Retinal pigment epithelial cell (primary cell): ENCODE measurements at regions not wholly inside any gene's neighbourhood (a gene's known extent, or its start where the extent isn't known, plus 50 kb on each side); places are given as distances from the start of the nearest gene placed in this dataset.
"Not testable (repeated sequence)": the region's sequence is repeated elsewhere in the genome, so short reads cannot be mapped to it uniquely, and the experiment has no call there.

ENCODE experiments used
- DNase-seq: peaks from one replicate; pipeline ENCODE4 v3.0.0-alpha.2; 2010; ENCODE audit warnings: low read depth
- H3K4me3 ChIP-seq: 2 replicates; pipeline ENCODE4 v1.5.1; 2011; ENCODE audit warnings: mild to moderate bottlenecking, low read length, control low read depth, moderate library complexity
- TF ChIP-seq, protein P1 (sequence below): conservative IDR thresholded peaks from 2 replicates; pipeline ENCODE4 v1.5.1; 2011; ENCODE audit warnings: low read depth, low read length, control low read depth, inconsistent platforms

DNA sequence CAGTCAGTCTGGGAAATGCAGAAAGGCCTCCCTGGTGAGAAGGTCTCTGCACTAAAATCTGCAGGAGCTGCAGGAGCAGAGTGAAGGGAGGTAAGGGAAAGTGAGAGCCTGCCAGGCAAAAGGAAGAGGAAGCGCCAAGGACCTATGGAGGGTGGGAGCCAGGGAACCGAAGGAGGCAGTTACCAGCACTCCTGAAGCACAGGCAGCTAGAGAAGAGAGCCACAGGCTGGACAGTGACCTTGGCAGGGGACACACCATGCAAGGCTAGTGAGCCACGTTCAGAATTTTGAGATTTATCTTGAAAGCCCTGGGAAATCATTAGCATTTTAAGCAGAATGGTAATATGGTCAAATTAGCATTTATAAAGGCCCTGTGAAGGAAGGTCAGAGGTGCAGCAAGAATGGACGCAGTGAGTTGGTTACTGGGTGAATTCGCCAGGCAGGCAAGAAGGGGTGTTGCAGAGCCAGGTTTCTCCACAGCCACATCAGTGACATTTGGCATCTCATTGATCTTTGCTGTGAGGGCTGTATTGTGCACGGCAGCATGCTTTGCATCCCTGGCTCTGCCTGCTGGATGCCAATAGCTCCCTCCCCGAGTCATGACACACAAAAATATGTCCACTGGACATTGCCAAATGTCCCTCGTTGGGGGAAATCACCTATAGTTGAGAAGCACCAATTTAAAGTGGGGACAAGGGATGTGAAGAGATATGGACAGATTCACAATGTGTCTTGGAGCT is 54.7 kb upstream of the LANCL2 start:
- no peak for DNase-seq
- no peak overlapping the region for H3K4me3 ChIP-seq
- TF ChIP-seq, protein P1, sequence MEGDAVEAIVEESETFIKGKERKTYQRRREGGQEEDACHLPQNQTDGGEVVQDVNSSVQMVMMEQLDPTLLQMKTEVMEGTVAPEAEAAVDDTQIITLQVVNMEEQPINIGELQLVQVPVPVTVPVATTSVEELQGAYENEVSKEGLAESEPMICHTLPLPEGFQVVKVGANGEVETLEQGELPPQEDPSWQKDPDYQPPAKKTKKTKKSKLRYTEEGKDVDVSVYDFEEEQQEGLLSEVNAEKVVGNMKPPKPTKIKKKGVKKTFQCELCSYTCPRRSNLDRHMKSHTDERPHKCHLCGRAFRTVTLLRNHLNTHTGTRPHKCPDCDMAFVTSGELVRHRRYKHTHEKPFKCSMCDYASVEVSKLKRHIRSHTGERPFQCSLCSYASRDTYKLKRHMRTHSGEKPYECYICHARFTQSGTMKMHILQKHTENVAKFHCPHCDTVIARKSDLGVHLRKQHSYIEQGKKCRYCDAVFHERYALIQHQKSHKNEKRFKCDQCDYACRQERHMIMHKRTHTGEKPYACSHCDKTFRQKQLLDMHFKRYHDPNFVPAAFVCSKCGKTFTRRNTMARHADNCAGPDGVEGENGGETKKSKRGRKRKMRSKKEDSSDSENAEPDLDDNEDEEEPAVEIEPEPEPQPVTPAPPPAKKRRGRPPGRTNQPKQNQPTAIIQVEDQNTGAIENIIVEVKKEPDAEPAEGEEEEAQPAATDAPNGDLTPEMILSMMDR: no peak

DNA sequence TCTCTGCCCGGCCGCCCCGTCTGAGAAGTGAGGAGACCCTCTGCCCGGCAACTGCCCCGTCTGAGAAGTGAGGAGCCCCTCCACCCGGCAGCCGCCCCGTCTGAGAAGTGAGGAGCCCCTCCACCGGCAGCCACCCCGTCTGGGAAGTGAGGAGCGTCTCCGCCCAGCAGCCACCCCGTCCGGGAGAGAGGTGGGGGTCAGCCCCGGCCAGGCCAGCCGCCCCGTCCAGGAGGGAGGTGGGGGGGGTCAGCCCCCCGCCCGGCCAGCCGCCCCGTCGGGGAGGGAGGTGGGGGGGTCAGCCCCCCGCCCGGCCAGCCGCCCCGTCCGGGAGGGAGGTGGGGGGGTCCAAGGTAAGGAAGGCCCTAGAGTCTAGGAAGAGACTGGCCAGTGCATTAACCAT is 53.2 kb upstream of the LANCL2 start:
- DNase-seq, H3K4me3 ChIP-seq: not testable (repeated sequence)

DNA sequence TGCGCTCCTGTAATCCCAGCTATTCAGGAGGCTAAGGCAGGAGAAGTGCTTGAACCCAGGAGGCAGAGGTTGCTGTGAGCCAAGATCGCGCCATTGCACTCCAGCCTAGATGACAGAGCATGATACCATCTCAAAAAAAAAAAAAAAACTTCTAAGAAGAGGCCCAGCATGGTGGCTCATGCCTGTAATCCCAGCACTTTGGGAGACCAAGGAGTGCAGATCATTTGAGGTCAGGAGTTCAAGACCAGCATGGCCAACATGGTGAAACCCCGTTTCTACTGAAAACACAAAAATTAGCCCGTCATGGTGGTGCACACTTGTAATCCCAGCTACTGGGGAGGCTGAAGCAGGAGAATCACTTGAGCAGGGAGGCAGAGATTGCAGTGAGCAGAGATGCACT is 51.5 kb upstream of the LANCL2 start:
- H3K4me3 ChIP-seq, DNase-seq: not testable (repeated sequence)

DNA sequence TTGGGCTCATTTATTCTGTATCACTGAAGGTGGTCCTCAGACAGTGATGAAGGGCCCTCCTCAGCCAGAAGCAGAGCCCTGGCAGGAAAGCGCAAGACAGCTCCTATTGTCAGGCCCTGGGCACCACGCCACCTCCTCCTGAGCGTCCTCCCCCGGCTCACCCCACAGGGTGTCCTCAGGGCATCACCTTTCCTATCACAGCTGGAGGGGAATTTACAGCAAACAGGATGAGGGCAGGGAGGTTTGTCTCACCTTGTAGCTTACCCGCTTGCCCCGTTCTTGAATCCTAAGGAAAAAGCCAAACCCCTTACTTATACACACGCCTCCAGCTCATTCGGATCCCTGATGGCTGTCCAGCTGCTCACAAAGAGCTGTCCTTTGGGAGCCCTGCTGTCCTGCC is 50.2 kb upstream of the LANCL2 start:
- no peak overlapping the region for H3K4me3 ChIP-seq
- DNase-seq: no peak
- TF ChIP-seq, protein P1: no peak
